GM18907 (cell line): ENCODE measurements at regions not wholly inside any gene's neighbourhood (a gene's known extent, or its start where the extent isn't known, plus 50 kb on each side); places are given as distances from the start of the nearest gene placed in this dataset.

Experiments used
- ATAC-seq: cut with Tn5 transposase; IDR thresholded peaks from one replicate; pipeline ENCODE4 v1.9.1; 2021; ENCODE audit warnings: mild to moderate bottlenecking, moderate library complexity; ENCODE audit not compliant: unreplicated experiment

DNA sequence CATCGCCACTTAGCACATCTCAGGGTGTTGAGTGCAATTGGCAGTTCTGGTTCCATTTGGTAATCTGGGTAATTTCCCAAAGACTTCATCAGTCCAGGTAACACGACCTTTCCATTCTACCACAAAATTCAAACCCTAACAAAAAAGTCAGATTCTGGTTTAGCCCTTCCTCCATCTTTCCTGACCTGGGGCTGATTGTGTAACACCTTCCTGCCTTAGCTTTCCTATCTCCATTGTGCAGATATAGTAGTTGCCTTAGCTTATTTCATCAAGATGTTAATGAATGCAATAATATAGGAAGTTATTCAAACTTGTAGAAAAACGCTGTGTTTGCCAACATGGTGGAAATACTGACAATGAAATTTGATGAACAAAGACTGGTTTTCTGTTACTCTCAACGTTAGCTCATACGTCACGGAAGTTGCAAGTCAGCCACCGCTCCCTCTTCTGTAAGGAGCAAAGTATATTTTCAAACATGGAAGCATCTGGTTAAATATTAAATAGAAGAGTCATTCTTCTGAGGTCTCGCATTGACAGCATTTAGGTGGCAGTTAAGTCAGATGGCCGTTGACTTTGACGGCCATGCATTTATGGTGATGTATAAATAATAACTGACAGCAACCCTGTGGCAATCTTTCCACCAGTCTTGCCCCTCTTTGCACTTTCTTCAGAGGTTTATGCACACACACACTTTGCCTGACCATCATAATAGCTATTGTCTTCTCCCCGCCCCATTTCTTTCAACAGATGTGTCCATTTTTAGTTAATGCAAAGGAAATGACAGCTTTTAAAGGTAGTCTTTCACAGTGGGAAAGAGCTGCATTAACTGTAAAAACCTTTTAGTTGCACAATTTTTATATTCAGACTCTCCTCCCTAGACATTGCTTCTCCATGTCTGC is 205.1 kb upstream of the BMPER start:
- ATAC-seq, result no peak

DNA sequence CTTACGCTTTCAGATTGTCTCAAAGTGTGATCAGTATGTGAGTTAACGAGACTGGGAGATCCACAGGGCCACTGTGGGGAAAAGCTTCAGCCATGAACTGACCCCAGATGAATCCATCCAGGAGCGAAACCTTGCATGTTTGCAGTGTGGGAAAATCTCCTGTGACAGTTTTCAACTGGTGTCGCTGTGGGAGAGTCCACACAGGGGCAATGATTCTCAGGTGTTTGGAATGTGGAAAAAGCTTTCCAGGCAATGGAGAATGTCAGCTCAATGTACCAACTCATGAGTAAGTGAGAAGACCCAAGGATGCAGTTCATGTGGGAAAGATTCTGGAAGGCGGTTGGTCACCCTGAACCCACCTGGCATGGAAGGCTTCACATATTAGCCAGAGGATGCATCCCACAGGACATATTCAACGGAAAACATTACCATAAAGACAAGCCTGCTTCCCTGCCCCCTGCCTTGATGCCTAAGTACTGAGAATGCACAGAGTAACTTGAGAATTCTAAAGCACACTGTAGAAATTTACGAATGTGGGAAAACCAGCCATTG is 204.1 kb upstream of the BMPER start:
- ATAC-seq, result no peak

DNA sequence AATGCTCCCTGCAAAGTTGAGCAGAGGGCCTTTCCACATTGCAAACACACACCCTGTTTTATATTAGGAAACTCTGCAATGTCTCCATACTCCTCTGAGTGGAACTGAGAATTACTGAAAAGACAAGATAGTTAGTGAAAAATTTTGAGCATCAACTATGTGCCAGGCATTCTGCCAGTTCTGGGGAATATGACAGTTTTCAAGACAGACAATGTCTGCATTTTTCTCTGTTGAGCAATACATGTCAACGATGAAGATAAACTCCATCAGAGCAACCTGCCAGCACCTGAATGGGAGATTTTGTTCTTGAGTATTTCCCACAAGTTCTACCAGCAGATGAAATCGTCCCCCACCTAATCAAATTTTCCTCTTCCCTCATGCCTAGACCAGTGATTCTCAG is 203.4 kb upstream of the BMPER start:
- ATAC-seq, result no peak

DNA sequence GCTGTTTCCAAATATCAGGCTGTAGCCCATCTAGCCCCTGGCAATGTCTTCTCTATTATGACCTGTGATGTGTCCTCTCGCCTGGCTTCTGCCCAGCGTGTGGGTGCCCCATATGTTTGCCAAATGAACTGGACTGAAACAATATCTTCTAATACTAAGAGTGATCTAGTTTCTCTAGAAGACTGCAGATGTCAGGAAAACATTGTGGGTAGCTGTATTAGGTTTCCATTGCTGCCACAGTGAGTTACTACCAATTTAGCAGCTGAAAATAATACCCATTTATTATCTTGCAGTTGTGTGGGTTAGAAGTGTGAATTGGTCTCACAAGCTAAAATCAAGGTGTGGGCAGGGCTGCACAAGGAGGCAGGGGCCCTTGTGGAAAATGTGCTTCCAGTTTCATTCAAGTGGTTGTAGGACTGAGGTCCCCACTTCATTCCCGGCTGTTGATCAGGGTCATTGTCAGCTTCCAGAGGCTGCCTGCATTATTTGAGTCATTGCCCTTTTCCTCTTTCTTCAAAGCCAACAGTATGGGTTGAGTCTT is 202.8 kb upstream of the BMPER start:
- ATAC-seq, result no peak

DNA sequence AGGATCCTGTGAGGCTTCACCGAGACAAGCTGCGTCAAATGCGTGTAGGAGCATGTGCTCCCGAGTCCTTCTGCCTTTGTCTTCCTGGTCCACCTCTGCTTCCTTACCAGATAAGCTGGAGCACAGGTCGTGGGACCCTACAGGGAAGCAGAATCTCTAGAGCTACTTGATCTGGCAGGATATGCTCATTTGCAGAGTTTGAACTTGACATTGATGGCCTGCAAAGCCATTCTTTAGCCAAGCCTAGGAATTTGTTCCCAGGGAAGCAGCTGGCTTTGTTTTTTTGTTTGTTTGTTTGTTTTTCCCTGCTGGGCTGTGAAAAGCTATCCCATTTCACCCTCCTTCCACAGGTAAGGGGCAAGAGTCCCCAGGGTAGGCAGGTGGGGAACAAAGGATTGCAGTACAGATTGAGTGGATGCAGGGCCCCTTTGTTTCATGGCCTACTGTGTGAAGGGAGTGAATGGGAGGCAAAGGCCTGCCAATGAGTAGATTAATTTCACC is 200.0 kb upstream of the BMPER start:
- ATAC-seq, result no peak

DNA sequence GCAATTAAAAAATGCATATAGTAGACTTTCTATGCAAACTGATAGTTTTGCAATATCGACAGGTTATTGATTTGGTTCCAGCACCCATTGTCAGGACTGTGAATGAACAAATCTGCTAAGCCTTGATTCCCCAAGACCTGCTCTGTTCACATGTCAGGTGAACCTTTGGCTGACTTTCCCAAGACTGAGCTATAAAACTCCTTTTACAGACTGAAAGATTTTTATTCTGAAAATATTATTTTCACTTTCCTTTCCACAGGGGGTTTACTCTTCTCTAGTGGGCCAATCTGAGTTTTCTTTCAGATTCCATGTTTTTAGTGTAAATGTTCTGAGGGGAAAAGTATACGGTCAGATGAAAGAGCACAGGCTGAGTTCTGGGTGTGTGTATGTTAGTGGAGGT is 199.2 kb upstream of the BMPER start:
- ATAC-seq, result no peak

DNA sequence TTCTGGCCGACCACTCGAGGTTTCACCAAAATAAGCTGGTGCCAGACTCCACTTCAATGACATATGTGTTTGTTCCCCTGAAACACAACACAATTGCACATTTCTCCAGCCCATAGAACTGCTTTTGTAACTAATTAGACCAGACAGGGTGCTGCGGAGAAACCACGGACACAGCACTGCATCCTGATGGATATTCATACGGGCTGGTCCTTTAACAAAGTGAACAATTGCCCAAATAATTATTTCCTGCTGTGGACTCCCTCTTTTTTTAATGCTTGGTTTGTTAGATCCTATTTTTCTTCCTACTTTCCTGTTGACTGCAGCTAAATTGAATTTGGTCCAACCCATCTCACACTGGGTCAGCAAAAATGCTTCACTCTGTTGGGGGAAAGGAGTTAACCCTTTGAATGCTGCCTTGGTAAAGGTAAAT is 198.6 kb upstream of the BMPER start:
- no peak for ATAC-seq

DNA sequence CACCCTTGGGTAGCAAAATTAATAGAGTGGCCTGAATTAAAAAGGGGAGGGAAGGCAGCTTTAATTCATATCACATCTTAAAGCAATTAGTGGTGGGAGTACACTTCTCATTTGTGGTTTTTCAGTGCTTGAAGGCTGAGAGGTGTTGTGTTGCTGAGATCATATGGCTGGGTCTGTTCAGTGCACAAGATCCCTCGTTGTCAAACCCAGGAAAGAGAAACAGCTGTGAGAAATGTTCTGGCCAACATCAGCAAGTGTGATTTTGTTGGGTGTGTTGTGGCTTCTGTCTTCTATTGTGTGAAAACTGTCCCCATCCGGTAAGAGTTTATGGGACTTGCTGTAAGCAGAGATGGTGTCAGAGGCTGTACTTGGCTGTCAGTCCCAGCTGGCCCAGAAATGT is 197.9 kb upstream of the BMPER start:
- ATAC-seq, result no peak

DNA sequence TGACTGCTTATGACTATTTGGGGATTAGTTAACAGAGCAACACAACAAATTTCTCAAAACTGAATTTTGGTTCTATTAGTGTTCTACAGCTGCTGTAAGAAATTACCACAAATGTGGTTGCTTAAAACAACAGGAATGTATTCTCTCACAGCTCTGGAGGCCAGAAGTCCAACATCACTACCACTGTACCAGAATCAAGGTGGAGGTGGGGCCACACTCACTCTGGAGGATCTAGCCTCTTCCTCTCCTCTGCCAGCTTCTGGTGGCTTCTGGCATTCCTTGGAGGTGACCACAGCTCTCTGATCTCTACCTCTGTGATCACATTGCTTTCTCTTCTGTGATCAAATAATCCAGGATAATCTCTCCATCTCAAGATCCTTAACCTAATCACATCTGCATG is 194.7 kb upstream of the BMPER start:
- no peak for ATAC-seq

DNA sequence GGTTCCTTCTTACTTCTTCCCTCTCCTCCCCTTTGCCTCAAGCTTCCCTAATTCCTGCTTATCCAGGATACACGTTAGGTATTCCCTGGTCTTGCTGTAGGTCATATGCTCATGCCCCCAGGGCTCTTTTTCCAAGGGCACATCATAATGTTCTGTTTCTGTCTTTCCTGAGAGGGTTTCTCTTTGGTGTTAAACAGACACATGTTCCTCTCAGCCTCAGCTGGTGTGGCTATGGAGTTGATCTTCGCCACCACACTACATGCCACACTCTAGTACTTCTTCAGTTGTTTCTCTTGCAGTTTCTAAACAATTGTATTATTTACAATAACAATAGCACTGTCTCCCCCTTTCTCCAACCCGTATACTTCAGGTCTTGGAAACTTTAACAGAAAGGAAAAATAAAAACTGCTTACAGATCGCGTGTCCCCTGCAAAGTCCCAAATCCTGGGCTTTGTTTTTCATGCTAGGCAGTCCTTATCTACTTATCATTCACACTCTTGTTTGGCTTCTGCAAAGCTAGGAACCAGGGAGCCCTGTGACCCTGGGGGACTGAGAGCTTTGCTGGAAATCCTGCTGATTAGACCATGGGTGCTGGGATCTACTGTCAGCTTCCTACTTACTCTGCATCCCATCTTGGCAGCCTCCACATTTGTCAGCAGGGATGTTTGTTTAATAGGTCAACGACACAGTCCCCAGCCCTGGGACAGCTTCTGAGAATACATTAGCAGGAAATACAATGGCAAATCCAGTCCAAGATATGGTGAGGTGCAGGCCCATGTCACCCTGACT is 193.9 kb upstream of the BMPER start:
- ATAC-seq, result no peak

DNA sequence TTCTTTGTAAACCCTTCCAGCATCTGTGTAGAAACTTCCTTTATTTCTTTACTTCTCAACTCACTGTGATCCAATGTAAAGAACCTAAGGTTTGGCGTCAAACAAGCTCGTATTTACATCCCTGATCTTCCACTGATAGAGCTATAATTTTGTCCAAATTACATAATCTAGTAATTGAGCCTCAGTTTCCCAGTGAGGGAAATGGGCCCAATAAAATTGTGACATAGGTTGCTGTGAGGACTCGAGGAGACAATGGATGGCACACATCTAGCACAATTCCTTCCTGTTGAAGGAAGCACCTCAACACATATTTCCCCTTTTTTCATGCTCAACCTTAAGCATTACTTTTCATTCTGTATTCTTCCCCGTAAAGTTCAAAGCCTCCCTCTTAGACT is 193.3 kb upstream of the BMPER start:
- no peak for ATAC-seq

DNA sequence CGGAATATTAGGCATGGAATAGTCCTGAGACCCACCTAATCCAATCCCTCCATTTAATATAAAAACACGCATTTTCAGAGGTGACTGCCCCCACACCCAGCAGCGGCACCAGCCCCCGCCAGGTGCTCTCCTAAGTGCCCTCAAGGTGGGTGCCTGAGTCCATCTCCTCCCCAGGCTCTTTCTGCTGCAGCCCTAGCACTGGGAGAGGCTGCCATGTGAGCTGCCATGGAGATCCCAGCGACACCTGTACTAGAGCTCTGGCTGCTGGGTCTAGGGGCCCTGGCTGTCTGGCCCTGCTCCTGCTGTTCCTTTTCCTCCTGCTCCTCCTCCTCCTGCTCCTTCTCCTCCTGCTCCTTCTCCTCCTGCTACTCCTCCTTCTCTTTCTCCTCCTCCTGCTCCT is 191.1 kb upstream of the BMPER start:
- ATAC-seq, result no peak

DNA sequence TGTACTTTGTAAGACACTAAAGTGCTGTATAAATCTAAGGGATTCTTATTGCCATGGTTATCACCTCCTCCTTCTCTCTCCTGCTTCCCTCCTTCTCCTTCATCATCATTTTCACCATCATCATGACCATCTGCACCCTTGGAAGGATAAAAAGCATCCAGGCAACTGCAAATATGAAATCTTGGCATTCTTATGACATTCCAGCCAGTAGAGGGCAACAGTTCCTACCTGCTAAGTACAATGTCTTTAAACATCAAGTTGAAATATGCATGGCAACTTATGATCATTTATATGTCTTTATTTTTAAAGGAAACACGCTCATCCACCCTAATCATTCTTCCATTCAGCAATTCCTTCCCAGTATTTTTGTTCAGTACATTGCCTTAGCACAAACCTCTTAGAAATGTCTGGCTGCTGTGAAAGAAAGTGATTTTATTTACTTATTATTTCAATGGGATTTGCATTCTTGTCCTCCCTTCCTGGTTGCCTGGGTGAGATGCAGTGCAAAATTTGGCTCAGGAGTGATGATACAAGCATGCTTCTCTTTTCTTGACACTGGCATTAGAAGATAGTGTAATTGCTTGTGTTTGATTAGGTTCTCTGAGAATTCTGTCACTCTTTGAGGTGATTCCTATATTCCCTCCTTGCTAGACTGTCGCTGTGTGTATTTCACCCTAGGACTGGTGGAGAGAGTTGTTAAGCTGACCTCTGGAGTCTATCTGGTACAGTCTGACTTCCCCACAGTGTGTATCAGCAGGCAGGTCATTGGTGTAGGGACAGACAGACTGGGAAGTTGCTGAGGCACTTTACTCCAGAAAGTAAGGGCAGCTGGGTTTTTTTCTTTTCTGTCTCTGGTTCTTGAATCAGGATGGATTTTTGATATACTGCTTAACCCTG is 188.5 kb upstream of the BMPER start:
- ATAC-seq, result no peak

DNA sequence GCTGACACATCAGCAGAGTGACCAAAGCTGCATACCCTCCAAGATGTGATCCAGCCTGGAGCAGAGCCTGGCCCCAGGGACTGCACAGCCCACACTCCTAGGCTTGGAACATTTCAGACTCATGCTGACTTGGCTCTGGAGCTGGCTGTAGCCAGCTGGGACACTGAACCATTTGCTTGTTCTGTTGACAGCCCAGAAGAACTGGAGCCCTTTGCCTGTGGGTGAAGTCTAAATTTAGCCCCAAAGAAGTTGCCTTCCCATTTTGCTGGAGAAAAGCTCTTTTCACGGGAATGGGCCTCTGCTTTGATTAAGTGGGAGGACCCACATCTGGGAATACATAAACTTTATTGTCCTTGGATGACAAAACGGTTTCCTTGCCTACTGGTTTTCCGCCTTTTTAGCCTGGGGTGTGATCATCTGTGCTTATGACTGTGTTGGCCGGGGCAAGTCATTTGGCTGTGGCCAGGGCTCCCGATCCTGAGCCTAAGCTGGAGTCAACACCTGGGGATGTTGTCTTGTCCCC is 186.2 kb upstream of the BMPER start:
- ATAC-seq, result no peak

DNA sequence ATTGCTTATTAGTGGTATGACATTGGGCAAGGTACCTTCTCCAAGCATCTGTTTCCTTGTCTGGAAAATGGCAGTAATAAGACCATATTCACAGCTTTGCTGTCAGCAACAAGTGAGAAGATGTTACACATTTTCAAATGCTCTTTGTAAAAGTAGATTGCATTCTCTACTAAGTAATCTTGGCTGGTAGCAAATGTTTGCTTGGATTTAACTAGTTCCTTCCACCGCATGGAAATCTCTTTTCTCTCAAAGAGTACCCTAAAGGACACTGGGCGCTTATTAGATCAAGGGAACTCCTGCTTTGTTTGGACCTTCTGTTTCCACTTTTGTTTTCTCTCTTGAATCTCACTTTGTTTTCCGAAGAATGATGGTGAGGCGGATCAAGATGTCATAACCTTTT is 185.2 kb upstream of the BMPER start:
- no peak for ATAC-seq

DNA sequence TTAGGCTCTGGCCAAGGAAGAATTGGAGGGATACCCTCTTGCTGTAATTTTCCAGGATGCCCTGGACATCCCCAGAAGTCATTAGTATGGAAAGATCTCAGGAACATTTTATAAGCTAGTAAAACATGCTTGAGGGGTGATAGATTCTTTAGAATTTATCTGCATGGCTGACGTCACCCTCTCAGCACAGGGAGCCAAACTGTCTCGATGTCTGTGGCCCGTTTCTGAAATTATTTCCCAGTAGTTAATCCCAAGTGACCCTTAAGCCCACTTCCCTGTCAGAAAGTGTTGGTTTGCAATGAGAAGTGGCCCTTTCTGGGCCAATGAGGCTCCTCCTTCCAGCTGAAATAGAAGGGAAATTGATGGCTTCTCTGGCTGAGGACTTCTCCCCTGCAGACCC is 184.5 kb upstream of the BMPER start:
- no peak for ATAC-seq

DNA sequence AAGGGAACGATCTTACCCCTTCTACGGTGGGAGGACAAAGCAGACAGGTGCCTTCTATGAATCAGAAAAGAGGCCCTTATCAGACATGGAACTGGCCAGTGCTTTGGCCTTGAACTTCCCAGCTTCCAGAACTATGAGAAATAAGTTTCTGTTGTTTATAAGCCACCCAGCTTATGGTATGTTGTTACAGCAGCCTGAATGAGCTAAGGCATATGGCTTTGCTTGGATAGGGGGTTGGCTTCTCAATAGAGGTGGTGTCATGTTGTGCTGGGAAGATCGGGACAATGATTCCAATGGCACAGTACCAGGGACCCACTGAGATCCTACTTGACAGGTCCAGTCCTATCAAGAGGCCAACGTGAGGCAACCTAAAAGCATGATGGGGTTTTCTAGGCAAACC is 183.4 kb upstream of the BMPER start:
- no peak for ATAC-seq

DNA sequence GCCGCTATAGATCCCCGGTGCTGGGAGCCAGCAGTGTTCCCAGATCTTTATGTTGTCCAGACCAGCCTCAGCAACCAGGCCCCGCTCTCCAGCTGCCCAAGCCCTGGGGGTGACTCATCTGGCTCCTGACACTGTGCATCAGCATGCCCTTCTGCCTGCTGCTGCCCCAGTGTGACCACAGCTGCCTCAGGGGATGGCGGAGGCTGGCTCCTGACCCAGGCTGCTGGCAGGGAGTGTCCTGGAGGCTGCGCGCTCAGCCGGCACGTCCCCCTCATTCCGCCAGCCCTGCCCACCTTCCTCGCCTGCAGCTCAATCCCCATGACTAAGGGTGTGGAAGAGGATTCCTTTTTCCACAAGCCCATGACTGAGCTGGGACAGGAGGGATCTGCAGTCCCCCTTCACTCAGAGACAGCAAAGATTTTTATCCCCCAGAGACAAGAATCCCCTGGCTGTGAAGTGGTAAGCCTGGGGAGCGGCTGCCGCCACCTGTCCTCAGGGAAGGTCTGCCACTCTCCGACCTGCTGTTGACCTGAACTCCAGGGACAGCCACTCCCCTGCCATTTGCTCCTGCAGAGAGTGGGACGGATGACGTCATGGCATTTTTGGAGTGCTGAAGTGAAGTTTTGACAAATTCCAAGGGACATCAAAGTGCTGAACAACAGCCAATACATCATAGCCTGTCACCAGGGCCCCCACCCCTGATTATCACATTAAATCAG is 182.8 kb upstream of the BMPER start:
- ATAC-seq, result no peak

DNA sequence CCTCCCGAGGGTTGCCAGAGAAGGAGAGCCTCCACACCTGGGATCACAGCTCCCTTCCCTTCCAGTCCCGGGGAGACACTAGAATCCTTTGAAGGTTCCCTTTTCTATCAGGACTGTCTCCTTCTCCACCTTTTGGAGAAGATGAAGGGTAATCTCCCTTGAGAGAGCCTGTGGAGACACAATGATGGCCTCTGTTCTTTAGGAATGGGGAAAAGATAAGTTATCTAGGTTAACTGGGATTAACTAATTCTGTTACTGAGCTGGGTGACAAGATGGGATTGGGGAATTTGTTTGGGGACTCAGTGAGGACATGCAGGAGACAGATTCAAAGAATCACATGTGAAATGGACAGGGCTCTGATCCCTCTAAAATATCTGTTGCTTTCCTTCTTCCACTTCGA is 181.1 kb upstream of the BMPER start:
- no peak for ATAC-seq
